GM21737 (cell line): ENCODE measurements at regions not wholly inside any gene's neighbourhood (a gene's known extent, or its start where the extent isn't known, plus 50 kb on each side); places are given as distances from the start of the nearest gene placed in this dataset.

Experiments
- ATAC-seq: cut with Tn5 transposase; IDR thresholded peaks from one replicate; pipeline ENCODE4 v1.9.1; 2021; ENCODE audit warnings: mild to moderate bottlenecking, moderate library complexity; ENCODE audit not compliant: unreplicated experiment

GRCh38 chr3:6521369-6522113, 339.4 kb upstream of the GRM7 start:
- no peak for ATAC-seq

DNA sequence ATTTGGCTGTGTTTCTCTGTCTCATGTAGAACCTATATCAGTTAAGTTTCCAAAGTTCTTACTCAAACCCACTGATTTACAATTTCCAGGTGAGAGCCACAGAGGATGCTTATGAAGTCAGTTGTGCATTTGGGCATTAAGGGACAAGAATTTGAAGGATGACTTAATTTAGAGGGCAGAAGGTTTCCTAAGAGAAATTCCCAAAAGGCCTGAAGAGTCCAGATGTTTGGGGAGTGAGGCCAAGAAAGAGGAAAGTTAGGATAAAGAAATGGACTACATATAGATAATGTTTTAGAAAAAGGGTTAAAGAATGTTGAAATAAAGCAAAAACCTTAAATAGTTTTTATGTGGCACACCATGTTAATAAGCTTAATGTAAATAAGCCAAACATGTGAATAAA, 338.7 kb upstream of the GRM7 start:
- no peak for ATAC-seq

GRCh38 chr3:6523043-6523442, 337.9 kb upstream of the GRM7 start:
- no peak for ATAC-seq

DNA sequence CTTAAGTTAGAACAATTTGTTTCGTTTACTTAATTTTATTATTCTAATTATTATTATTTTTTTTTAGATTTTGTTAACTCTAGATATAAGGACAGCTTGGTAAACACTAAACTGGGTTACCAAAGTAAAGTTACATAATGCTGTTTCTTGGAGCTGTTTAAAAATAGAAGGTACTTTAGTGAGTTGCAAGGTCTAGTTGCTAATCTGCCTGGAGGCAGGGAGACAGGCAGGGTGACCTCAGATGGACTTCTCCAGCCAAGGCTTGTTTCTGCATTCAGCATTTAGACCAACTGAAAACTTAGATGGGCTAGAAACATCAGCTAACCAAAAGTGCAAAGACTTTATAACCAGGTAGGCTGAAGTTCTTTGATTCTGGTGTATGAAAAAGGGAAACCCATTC, 336.4 kb upstream of the GRM7 start:
- no peak for ATAC-seq

- ATAC-seq: no peak
Measured at GRCh38 chr3:6526321-6526720, 334.6 kb upstream of the GRM7 start.

DNA sequence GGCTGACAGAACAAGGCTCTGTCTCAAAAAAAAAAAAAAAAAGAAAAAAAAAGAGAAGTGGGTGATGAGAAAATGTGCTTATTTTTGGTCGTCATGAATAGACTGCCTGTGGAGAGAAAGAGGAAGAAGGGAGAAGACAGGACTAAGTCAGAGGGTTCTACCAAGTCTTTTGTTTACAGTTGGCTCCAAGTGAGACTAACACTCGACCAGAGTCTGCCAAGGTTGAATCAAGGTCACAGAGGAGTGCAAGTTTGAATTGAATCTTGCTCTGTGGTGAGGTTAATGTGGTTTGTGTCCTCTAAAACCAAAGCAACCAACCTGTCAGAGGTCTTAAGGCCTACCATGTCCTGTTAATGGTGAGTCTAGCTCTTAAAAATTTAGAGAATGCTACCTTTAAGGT, 334.1 kb upstream of the GRM7 start:
- no peak for ATAC-seq

- ATAC-seq: no peak
Measured at GRCh38 chr3:6528951-6529350, 332.0 kb upstream of the GRM7 start.

DNA sequence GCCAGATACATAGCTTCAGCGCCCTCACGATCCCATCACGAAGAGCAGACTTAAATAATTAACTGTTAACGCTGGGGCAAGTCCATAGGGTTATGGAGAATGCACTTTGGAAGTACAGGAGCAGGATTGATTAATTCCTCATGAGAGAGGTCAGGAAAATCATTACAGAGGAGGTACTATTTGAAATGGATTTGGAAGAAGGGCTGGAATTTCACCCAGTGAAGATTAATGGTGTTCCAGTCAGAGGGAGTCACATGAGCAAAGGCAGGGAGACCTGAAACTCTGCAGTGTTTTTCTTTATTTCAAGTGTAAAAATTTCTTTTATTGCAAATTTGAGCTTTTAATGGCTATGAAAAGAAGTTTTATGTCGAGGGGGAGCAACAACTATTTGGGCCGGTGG, 329.8 kb upstream of the GRM7 start:
- no peak for ATAC-seq

DNA sequence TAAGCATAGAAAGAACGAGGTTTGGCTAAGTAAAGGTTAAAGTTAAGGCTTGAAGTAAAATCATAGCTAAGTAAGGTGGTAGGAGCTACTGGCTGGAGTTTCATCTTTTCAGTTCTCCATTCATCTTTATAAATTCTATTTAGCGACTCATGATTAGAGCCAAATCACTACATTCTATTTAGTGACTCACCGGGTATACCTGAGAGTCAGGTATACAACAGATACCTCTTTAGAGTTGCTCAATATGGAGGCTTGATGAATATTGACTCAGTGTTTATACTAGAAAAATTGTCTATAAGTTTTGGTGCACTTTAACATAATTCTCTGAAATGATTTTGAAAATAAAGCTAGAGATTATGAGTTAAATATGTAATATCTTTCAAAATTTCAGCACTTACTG, 328.8 kb upstream of the GRM7 start:
- no peak for ATAC-seq

DNA sequence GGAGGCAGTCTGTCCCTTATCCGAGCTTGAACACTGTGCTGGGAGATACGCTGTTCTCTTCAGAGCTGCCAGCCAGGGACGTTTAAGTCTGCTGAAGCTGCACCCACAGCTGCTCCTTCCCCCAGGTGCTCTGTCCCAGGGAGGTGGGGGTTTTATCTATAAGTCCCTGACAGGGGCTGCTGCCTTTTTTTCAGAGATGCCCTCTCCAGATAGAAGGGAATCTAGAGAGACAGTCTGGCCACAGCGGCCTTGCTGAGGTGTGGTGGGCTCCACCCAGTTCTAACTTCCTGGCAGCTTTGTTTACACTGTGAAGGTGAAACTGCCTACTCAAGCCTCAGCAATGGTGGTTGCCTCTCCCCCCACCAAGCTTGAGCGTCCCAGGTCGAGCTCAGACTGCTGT, 319.9 kb upstream of the GRM7 start:
- no peak for ATAC-seq

- ATAC-seq: no peak
Measured at GRCh38 chr3:6542795-6543194, 318.1 kb upstream of the GRM7 start.

GRCh38 chr3:6549296-6549695, 311.6 kb upstream of the GRM7 start:
- no peak for ATAC-seq

GRCh38 chr3:6551165-6551564, 309.8 kb upstream of the GRM7 start:
- no peak for ATAC-seq

- no peak for ATAC-seq
Measured at GRCh38 chr3:6560259-6560658, 300.7 kb upstream of the GRM7 start.

- ATAC-seq: no peak
Measured at GRCh38 chr3:6567241-6567640, 293.7 kb upstream of the GRM7 start.

GRCh38 chr3:6568999-6569493, 291.9 kb upstream of the GRM7 start:
- ATAC-seq: no peak

- ATAC-seq: no peak
Measured at GRCh38 chr3:6571448-6571847, 289.5 kb upstream of the GRM7 start.

GRCh38 chr3:6577584-6577983, 283.3 kb upstream of the GRM7 start:
- ATAC-seq: no peak

- ATAC-seq: no peak
Measured at GRCh38 chr3:6578526-6578925, 282.4 kb upstream of the GRM7 start.

GRCh38 chr3:6580808-6581207, 280.1 kb upstream of the GRM7 start:
- no peak for ATAC-seq

DNA sequence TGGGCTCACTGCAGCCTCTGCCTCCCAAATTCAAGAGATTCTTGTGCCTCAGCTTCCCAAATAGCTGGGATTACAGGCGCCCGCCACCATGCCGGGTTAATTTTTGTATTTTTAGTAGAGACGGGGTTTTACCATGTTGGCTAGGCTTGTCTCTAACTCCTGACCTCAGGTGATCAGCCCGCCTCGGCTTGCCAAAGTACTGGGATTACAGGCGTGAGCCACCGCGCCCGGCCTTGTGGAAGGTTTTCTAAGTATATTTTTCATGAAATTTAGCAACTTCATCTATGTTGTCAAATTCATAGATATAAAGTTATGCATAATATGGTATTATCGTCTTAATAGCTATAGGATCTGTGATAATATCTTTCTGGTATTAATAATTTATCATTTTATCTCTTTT, 275.6 kb upstream of the GRM7 start:
- ATAC-seq: no peak

DNA sequence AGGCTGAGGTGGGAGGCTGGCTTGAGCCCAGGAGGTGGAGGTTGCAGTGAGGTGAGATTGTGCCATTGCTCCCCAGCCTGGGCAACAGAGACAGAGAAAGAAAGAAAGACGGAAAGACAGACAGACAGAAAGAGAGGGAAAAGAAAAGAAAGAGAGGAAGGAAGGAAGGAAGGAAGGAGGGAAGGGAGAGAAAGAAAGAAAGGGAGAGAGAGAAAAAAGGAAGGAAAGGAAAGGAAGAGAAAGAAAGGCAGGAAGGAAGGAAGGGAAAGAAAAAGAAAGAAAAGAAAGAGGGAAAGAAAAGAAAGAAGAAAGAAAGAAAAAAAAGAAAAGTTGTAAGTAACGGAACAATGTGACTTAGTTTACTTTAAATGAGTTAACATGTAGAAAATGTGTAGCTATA, 260.7 kb upstream of the GRM7 start:
- ATAC-seq: no peak

DNA sequence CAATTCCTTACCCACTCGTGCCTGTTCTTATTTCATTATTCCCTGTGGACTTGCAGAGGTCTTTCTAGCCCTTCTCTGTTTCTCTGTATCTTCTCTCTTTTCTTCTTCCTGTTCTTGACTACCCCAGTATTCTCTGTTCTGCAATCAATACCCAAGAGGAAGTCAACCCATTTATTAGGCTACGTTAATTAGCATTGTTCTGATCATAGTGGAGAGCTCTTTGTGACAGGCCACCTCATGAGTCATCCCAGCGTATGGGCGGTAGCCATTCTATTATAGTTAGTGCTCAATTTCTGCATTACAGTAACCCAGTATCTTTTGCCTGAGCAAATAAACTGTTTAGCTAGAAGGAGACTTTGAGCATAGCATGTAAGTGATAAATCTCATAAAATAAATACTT, 259.5 kb upstream of the GRM7 start:
- no peak for ATAC-seq
